ENCODE measurements at regions not wholly inside any gene's neighbourhood (a gene's known extent, or its start where the extent isn't known, plus 50 kb on each side); places are given as distances from the start of the nearest gene placed in this dataset.

- no peak for FAIRE-seq
- intact Hi-C loops (cut with micrococcal nuclease): no loop called here
- POLR2A ChIA-PET: no interaction called here
These were observed 145.8 kb upstream of the WNT4 start for GRCh38 chr1:22288593-22289241.

More at GRCh38 chr1:22288593-22289241, 145.8 kb upstream of the WNT4 start:
- Histone ChIP-seq H3K36me3 (ENCODE audit: control insufficient read depth in 2 of 2, extremely low read depth in 1 of 2, insufficient read depth in 2 of 2, low read length in 2 of 2) (no peaks in the 10 kb centered on the region), H3K9ac (replicated peaks; ENCODE audit: extremely low read depth, insufficient read depth, low read length) (no peak overlapping the region), H3K9me1 (replicated peaks; ENCODE audit: control insufficient read depth, extremely low read depth, insufficient read depth, low read length) (no peaks in the 10 kb centered on the region), H3K79me2 (ENCODE audit: control insufficient read depth, insufficient read depth, low read length) (no peaks in the 10 kb centered on the region), H3K9me3 (replicated peaks; ENCODE audit: control insufficient read depth, insufficient read depth, low read length) (no peaks in the 10 kb centered on the region), H3K27me3 (ENCODE audit: control insufficient read depth in 2 of 2, insufficient read depth in 2 of 2, low read length in 2 of 2) (peaks cover 1 to 8% of the 10 kb centered on the region in 2 experiments), H4K20me1 (replicated peaks; ENCODE audit: control insufficient read depth, extremely low read depth, insufficient read depth, low read length) (no peaks in the 10 kb centered on the region), H3K4me2 (ENCODE audit: insufficient read depth, low read length) (no peak overlapping the region), H3K27ac (ENCODE audit: insufficient read depth, low read depth, low read length) (no peak overlapping the region), H3K4me3 (replicated peaks in 1 of 3; ENCODE audit: insufficient read depth in 1 of 3, low read depth in 1 of 3, low read length in 3 of 3) (no peak overlapping the region), H3K4me1 (ENCODE audit: control insufficient read depth, extremely low read depth, insufficient read depth, low read length) (no peaks in the 10 kb centered on the region), H2AFZ (ENCODE audit: low read depth, low read length) (no peak overlapping the region)
- no peak for DNase-seq (ENCODE audit: low read depth, low spot score)
- CTCF ChIA-PET: no interaction called here
- TF ChIP-seq EZH2 (IDR thresholded peaks at IDR 0.05; ENCODE audit: borderline replicate concordance, low read depth, low read length, severe bottlenecking) (no peak), CTCF (IDR thresholded peaks at IDR 0.05; ENCODE audit: extremely low read depth in 1 of 2, insufficient read depth in 1 of 2, low read depth in 1 of 2, low read length in 2 of 2) (no peak), JUN (IDR thresholded peaks at IDR 0.05; ENCODE audit: borderline replicate concordance, insufficient read depth, insufficient read length, low read depth) (no peak), MAX (IDR thresholded peaks at IDR 0.05; ENCODE audit: insufficient read depth, insufficient read length) (no peak), POLR2AphosphoS5 (IDR thresholded peaks at IDR 0.05; ENCODE audit: insufficient read depth, low read depth, low read length) (no peak), GATA2 (IDR thresholded peaks at IDR 0.05; ENCODE audit: insufficient read depth, insufficient read length, low read depth, low read length) (no peak), FOS (IDR thresholded peaks at IDR 0.05; ENCODE audit: borderline replicate concordance, insufficient read depth, low read length) (no peak), POLR2A (IDR thresholded peaks at IDR 0.05; ENCODE audit: low read depth, low read length) (no peak), MYC (IDR thresholded peaks at IDR 0.05; ENCODE audit: low read depth, low read length) (no peak)
- dilution Hi-C loops (cut with MboI; ENCODE audit: extremely low pct_ligation_motif_present, low sequenced_read_pairs): no loop called here
- BruUV-seq (replicated peaks): no TSS peak

All from endothelial cell of umbilical vein (primary cell).